Chondrocyte (in vitro differentiated cells): ENCODE measurements at regions not wholly inside any gene's neighbourhood (a gene's known extent, or its start where the extent isn't known, plus 50 kb on each side); places are given as distances from the start of the nearest gene placed in this dataset.

Source experiments
- DNase-seq: peaks from one replicate; pipeline ENCODE4 v3.0.0; 2021; ENCODE audit warnings: mixed read lengths, low spot score
- H3K27ac Mint-ChIP-seq: one replicate; pipeline ENCODE4 v1.8.0; 2021; ENCODE audit warnings: mild to moderate bottlenecking, moderate library complexity, mixed read lengths; ENCODE audit not compliant: unreplicated experiment
- H3K27me3 Mint-ChIP-seq: 2 replicates; pipeline ENCODE4 v1.8.0; 2021; ENCODE audit warnings: low read depth, mixed read lengths
- H3K36me3 Mint-ChIP-seq: 2 replicates; pipeline ENCODE4 v1.8.0; 2021; ENCODE audit warnings: low read depth, mixed read lengths
- H3K4me1 Mint-ChIP-seq: 2 replicates; pipeline ENCODE4 v1.8.0; 2021; ENCODE audit warnings: low read depth, mild to moderate bottlenecking, mixed read lengths
- H3K4me3 Mint-ChIP-seq: one replicate; pipeline ENCODE4 v1.8.0; 2021; ENCODE audit warnings: mild to moderate bottlenecking, moderate library complexity, mixed read lengths; ENCODE audit not compliant: unreplicated experiment
- H3K9me3 Mint-ChIP-seq: 2 replicates; pipeline ENCODE4 v1.8.0; 2021; ENCODE audit warnings: low read depth, mixed read lengths
- TF ChIP-seq, protein P1 (sequence below): fragments of 200-600 bp; sonication (generic); IDR thresholded peaks from 2 replicates; pipeline ENCODE4 v1.5.0; 2021; ENCODE audit warnings: antibody characterized with exemption, mild to moderate bottlenecking, moderate library complexity

DNA sequence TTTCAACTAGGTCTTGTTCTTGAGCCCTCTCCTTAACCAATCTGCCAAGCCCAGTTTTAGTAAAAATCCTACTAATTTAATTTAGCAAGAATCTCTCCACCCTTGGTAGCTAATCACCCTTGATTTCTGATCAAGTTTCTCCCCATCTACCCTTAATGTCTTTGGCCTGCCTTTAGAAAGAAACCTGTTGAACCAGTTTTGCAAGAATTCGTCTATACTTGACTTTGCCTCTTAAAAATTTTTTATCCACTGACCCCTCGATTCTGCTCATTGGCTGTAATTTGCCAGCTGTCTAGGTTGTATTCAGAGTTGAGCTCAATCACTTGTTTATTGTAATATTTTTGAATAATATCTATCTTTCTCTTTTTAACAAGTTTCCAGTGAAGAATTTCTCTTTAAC is 1138.5 kb downstream of the CDH11 start:
- TF ChIP-seq, protein P1, sequence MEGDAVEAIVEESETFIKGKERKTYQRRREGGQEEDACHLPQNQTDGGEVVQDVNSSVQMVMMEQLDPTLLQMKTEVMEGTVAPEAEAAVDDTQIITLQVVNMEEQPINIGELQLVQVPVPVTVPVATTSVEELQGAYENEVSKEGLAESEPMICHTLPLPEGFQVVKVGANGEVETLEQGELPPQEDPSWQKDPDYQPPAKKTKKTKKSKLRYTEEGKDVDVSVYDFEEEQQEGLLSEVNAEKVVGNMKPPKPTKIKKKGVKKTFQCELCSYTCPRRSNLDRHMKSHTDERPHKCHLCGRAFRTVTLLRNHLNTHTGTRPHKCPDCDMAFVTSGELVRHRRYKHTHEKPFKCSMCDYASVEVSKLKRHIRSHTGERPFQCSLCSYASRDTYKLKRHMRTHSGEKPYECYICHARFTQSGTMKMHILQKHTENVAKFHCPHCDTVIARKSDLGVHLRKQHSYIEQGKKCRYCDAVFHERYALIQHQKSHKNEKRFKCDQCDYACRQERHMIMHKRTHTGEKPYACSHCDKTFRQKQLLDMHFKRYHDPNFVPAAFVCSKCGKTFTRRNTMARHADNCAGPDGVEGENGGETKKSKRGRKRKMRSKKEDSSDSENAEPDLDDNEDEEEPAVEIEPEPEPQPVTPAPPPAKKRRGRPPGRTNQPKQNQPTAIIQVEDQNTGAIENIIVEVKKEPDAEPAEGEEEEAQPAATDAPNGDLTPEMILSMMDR: no peak
- Mint-ChIP-seq H3K27me3 (peaks cover 8% of the 10 kb centered on the region), H3K27ac (no peak overlapping the region), H3K9me3 (peaks cover 6% of the 10 kb centered on the region), H3K4me3 (no peak overlapping the region), H3K36me3 (no peaks in the 10 kb centered on the region), H3K4me1 (no peaks in the 10 kb centered on the region)
- DNase-seq: no peak

DNA sequence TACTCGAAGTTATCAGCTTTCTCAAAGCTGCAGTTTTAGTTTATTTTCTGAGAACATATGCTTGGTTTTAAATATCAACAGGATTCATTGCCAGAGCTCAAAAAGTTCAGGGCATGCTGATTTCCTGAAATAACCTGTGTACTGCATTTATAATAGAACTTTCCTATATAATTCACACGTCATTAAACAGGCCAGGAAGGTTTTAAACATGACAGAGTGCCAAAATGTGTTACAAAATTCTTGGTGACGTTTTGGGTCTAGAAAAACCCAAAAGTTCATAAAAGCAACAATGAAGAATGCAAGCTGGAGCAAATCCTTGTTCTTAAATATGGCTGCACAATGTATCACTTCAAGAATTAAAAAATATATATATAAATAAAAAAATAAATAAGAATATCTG is 1139.1 kb downstream of the CDH11 start:
- H3K4me1 Mint-ChIP-seq: no peaks in the 10 kb centered on the region
- no peak overlapping the region for H3K27ac Mint-ChIP-seq
- TF ChIP-seq, protein P1: no peak
- DNase-seq: no peak
- peaks cover 10% of the 10 kb centered on the region for H3K27me3 Mint-ChIP-seq
- H3K36me3 Mint-ChIP-seq: no peaks in the 10 kb centered on the region
- H3K9me3 Mint-ChIP-seq: peaks cover 6% of the 10 kb centered on the region
- H3K4me3 Mint-ChIP-seq: no peak overlapping the region

DNA sequence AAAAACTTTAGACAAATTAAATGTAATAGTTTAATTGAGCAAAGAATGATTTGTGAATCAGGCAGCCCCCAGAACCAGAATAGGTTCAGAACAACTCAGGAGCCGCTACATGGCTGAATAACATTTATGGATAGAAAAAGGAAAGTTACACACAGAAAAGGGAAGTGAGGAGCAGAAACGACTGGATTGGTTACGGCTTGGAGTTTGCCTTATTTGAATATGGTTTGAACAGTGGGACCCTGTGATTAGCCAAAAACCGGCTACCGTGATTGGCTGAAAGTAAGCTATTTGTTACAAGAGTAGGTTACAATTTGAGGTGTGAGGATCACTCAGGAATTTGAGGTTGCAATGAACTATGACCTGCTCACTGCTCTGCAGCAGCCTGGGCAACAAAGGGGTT is 1139.8 kb downstream of the CDH11 start:
- Mint-ChIP-seq H3K4me3 (no peak overlapping the region), H3K9me3 (peaks cover 6% of the 10 kb centered on the region), H3K36me3 (no peaks in the 10 kb centered on the region), H3K27me3 (peaks cover 10% of the 10 kb centered on the region), H3K4me1 (no peaks in the 10 kb centered on the region), H3K27ac (no peak overlapping the region)
- TF ChIP-seq, protein P1: no peak
- no peak for DNase-seq

DNA sequence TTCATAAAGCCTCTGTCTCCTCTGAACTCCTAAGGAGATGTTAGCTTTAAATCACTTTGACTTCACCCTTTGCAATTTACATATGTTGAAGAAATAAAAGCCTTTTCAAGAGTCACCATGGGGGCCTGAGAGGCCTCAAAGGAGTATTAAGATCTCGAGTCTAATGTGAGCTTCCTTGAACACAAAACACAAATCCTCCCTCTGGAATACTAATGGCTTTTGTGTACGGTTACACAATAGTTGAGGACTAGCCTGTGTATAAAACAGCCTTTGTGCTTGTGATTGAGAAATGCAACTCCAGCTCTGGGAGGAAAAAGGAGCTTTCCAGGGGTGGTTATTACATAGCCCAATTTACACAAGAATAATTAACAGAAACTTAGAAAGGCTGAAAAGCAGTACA is 1140.2 kb downstream of the CDH11 start:
- no peak for DNase-seq
- Mint-ChIP-seq H3K27ac (no peak overlapping the region), H3K36me3 (no peaks in the 10 kb centered on the region), H3K9me3 (peaks cover 6% of the 10 kb centered on the region), H3K27me3 (peaks cover 9% of the 10 kb centered on the region), H3K4me1 (no peaks in the 10 kb centered on the region), H3K4me3 (no peak overlapping the region)
- TF ChIP-seq, protein P1: no peak

DNA sequence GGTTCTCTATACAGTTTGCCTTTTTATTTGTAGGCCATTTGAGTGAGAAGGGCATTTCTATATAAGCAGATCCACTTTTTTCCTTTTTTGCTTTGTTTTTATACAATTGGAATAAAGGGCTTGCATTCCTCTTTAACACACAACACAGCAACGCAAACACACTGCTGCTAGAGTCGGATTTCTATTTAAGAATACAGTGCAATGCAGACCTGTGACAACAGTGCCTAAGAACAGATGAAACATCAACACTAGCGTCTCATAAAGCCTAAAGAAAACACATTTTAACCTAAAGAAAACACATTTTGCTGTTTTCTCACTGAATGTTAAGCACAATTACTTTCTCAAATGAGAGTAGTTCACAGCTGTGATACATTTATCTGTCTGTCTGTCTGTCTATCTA is 1141.1 kb downstream of the CDH11 start:
- no peak for DNase-seq
- Mint-ChIP-seq H3K4me3 (no peak overlapping the region), H3K4me1 (no peaks in the 10 kb centered on the region), H3K9me3 (peaks cover under 1% of the 10 kb centered on the region), H3K27ac (no peak overlapping the region), H3K27me3 (peaks cover 11% of the 10 kb centered on the region), H3K36me3 (no peaks in the 10 kb centered on the region)
- TF ChIP-seq, protein P1: no peak
